Heart right ventricle (tissue), 16 donors: ENCODE measurements at regions not wholly inside any gene's neighbourhood (a gene's known extent, or its start where the extent isn't known, plus 50 kb on each side); places are given as distances from the start of the nearest gene placed in this dataset.

Source experiments
- ATAC-seq, 8 donors: fragments of 200-7000 bp; cut with Tn5 transposase; one replicate each; pipeline ENCODE4 v1.9.1; 2020; ENCODE audit warnings: mild to moderate bottlenecking in 8 of 8, moderate library complexity in 8 of 8, moderate number of reproducible peaks in 1 of 8
- DNase-seq, 2 donors: peaks; one replicate each; pipeline ENCODE4 v3.0.0-alpha.2; 2020
- H3K27ac ChIP-seq, 10 donors: fragments of 200-600 bp; sonication (generic) in 2 of 10; one replicate each; pipeline versions ENCODE4 v1.5.0 to v1.8.0; 2020 to 2022; ENCODE audit warnings: mild to moderate bottlenecking in 3 of 10
- H3K27me3 ChIP-seq, 7 donors: fragments of 200-600 bp; one replicate each; pipeline ENCODE4 v1.8.0; 2021 to 2022; ENCODE audit warnings: mild to moderate bottlenecking in 2 of 7
- H3K36me3 ChIP-seq, 9 donors: fragments of 200-600 bp; sonication (generic) in 1 of 9; one replicate each; pipeline versions ENCODE4 v1.5.0 to v1.8.0; 2020 to 2022; ENCODE audit warnings: mild to moderate bottlenecking in 2 of 9
- H3K4me1 ChIP-seq, 9 donors: fragments of 200-600 bp; sonication (generic) in 1 of 9; one replicate each; pipeline versions ENCODE4 v1.5.0 to v1.8.0; 2020 to 2022; ENCODE audit warnings: mild to moderate bottlenecking in 4 of 9
- H3K4me3 ChIP-seq, 10 donors: fragments of 200-600 bp; sonication (generic) in 2 of 10; one replicate each; pipeline versions ENCODE4 v1.5.0 to v1.8.0; 2020 to 2022; ENCODE audit warnings: mild to moderate bottlenecking in 7 of 10, moderate library complexity in 2 of 10
- H3K9me3 ChIP-seq, 11 donors: fragments of 200-600 bp in 10 of 11; sonication (generic) in 2 of 11; one replicate each; pipeline versions ENCODE4 v1.5.0 to v1.8.0; 2013 to 2022; ENCODE audit warnings: mild to moderate bottlenecking in 2 of 11, control low read depth in 1 of 11, moderate library complexity in 1 of 11
- CTCF ChIP-seq, 9 donors: fragments of 200-600 bp; sonication (generic) in 2 of 9; IDR thresholded peaks; one replicate each; pipeline versions ENCODE4 v1.5.0 to v1.8.0; 2021 to 2022; ENCODE audit warnings: antibody characterized with exemption in 9 of 9, mild to moderate bottlenecking in 5 of 9, moderate library complexity in 1 of 9
- WGBS, 2 donors: extraction: QIAGEN DNeasy Blood & Tissue Kit; methylation state at CpG; one replicate each; pipeline ENCODE4 v1.1.7; 2013; ENCODE audit warnings: inconsistent platforms in 1 of 2; 5-methylcytosine and 5-hydroxymethylcytosine counted together
- intact Hi-C, 10 donors: fragments of 100-400 bp; cut with DNase I; formaldehyde crosslinking; loops; one replicate each; pipeline versions ENCODE4 v1.11.1 to v1.14.2; 2022
- donor health status: Arrhythmogenic right ventricular cardiomyopathy.
- donor health status: ischemic (EF 13 %, LVEDD 7.1; RV severe dilation, severe dysfunction).
- donor health status: healthy with polysubstance abuse.
- donor health status: DM: no; HTN: yes; CAD: no.
- donor health status: DM: no; HTN: no; CAD: no.
- donor health status: ischemic (EF 25% LVEDD 6.9; RV normal size, moderate dysfunction).
- donor health status: ischemic (EF 25% LVEDD 5.7; RV mildly dilated, moderate dysfunction).
- donor health status: healthy.
- donor health status: DM: yes; HTN: yes; CAD: no.
- donor health status: Ischemic cardiomyopathy.
- donor health status: ischemic (EF 35%, LVEDD 5.7; RV mildly dilated, moderate dysfunction).
- donor health status: nonischemic (EF 11% LVEDD 7.7; RV severe dilation, severe dysfunction).
- donor health status: DM: yes; HTN: yes; CAD: no.
- donor health status: PGD.
- donor health status: ischemic (EF 29% LVEDD 5.4; RV normal size, mild dysfunction).
- donor health status: nonischemic (EF 23%, LVEDD 6.1; RV moderate dilation, normal function).

- intact Hi-C loops: no loop called here
These were observed 226.0 kb upstream of the PTGER4 start for GRCh38 chr5:40453689-40454088.

GRCh38 chr5:40452874-40453624 is 226.7 kb upstream of the PTGER4 start:
- Histone ChIP-seq H3K27ac (no peak overlapping the region), H3K36me3 (no peaks in the 10 kb centered on the region), H3K27me3 (no peaks in the 10 kb centered on the region), H3K9me3 (peaks cover 0 to 29% (median 0%) of the 10 kb centered on the region in 11 donors), H3K4me1 (no peaks in the 10 kb centered on the region), H3K4me3 (no peak overlapping the region)
- TF ChIP-seq CTCF (IDR thresholded peaks at IDR 0.05): no peak
- DNase-seq: no peak
- intact Hi-C loops: no loop called here
- WGBS, 2 donors: 91 to 92% methylated on average over 5 of the region's 5 CpGs
- ATAC-seq: no peak

More at GRCh38 chr5:40453689-40454088, 226.0 kb upstream of the PTGER4 start:
- H3K27ac ChIP-seq: no peak overlapping the region
- DNase-seq (no peak), ATAC-seq (no peak)
- H3K4me3 ChIP-seq: no peak overlapping the region
- peaks cover 0 to 31% (median 0%) of the 10 kb centered on the region in 11 donors for H3K9me3 ChIP-seq
- no peaks in the 10 kb centered on the region for H3K36me3 ChIP-seq
- no peaks in the 10 kb centered on the region for H3K4me1 ChIP-seq
- no peaks in the 10 kb centered on the region for H3K27me3 ChIP-seq
- 68 to 76% methylated on average over 1 of the region's 1 CpG for WGBS, 2 donors
- TF ChIP-seq CTCF (IDR thresholded peaks at IDR 0.05): no peak

DNA sequence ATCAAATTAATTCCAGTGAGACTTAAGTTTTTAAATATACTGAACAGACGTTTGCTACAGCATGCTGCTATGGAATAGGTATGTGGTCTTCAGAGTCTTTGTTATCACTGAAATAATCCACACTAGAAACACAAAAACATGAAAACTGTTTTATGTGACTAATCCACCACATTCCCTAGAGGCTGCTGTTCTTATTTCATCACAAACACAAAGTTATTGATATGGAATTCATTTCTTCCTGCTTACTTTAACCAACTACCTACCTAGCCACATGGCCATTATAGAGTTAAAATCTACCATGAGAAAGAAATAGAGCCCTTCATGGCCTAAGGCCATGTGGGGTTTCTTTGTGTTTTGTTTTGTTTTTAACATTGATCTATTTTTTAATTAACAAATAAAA is 232.3 kb upstream of the PTGER4 start:
- no peak overlapping the region for H3K4me3 ChIP-seq
- intact Hi-C loops: no loop called here
- no peak for DNase-seq
- no peaks in the 10 kb centered on the region for H3K27me3 ChIP-seq
- H3K36me3 ChIP-seq: no peaks in the 10 kb centered on the region
- no peak for TF ChIP-seq CTCF (IDR thresholded peaks at IDR 0.05)
- 45 to 58% methylated on average over 1 of the region's 1 CpG for WGBS, 2 donors
- no peak overlapping the region for H3K27ac ChIP-seq
- no peak for ATAC-seq
- peaks cover 0 to 41% (median 8%) of the 10 kb centered on the region in 11 donors for H3K9me3 ChIP-seq
- peaks cover 0 to 1% (median 0%) of the 10 kb centered on the region in 9 donors for H3K4me1 ChIP-seq

- intact Hi-C loops: no loop called here
- WGBS, 2 donors: 55 to 64% methylated on average over 1 of the region's 1 CpG
- H3K36me3 ChIP-seq: no peaks in the 10 kb centered on the region
- peaks cover 0 to 6% (median 0%) of the 10 kb centered on the region in 9 donors for H3K4me1 ChIP-seq
- ATAC-seq: no peak
- no peak for DNase-seq
- peaks cover 0 to 41% (median 8%) of the 10 kb centered on the region in 11 donors for H3K9me3 ChIP-seq
- no peak overlapping the region for H3K27ac ChIP-seq
- H3K27me3 ChIP-seq: no peaks in the 10 kb centered on the region
- no peak overlapping the region for H3K4me3 ChIP-seq
- TF ChIP-seq CTCF (IDR thresholded peaks at IDR 0.05): no peak
These were observed 232.8 kb upstream of the PTGER4 start for GRCh38 chr5:40446910-40447309.
